H9 (cell line): ENCODE measurements at regions not wholly inside any gene's neighbourhood (a gene's known extent, or its start where the extent isn't known, plus 50 kb on each side); places are given as distances from the start of the nearest gene placed in this dataset.

Source experiments
- DNase-seq: peaks from one replicate; pipeline ENCODE4 v3.0.0-alpha.2; 2017
- H2AFZ ChIP-seq: one replicate; pipeline ENCODE4 v1.6.1; 2013; ENCODE audit warnings: mild to moderate bottlenecking, low read length, control low read depth, moderate library complexity
- H2AK5ac ChIP-seq: 2 replicates; pipeline ENCODE4 v1.6.1; 2013; ENCODE audit warnings: low read length, control low read depth, mixed read lengths; ENCODE audit not compliant: insufficient read length
- H2BK120ac ChIP-seq: one replicate; pipeline ENCODE4 v1.6.1; 2013; ENCODE audit warnings: low read depth, mild to moderate bottlenecking, low read length, control low read depth, inconsistent platforms; ENCODE audit not compliant: poor library complexity, severe bottlenecking
- H2BK12ac ChIP-seq: 2 replicates; pipeline ENCODE4 v1.6.1; 2013; ENCODE audit warnings: low read length, control low read depth, mixed read lengths, low read depth; ENCODE audit not compliant: insufficient read length
- H2BK15ac ChIP-seq: 2 replicates; pipeline ENCODE4 v1.6.1; 2013; ENCODE audit warnings: low read depth, low read length, control low read depth
- H2BK20ac ChIP-seq: one replicate; pipeline ENCODE4 v1.6.1; 2013; ENCODE audit warnings: low read depth, mild to moderate bottlenecking, low read length, control low read depth, inconsistent platforms; ENCODE audit not compliant: poor library complexity, severe bottlenecking
- H2BK5ac ChIP-seq: 2 replicates; pipeline ENCODE4 v1.6.1; 2013; ENCODE audit warnings: low read length, control low read depth, mixed read lengths; ENCODE audit not compliant: insufficient read length
- H3K14ac ChIP-seq: 2 replicates; pipeline ENCODE4 v1.6.1; 2013; ENCODE audit warnings: low read length, control low read depth; ENCODE audit not compliant: insufficient read depth
- H3K18ac ChIP-seq: 2 replicates; pipeline ENCODE4 v1.6.1; 2013; ENCODE audit warnings: low read depth, mild to moderate bottlenecking, mixed read lengths, low read length, control low read depth; ENCODE audit not compliant: insufficient read length
- H3K23ac ChIP-seq: 2 replicates; pipeline ENCODE4 v1.6.1; 2013; ENCODE audit warnings: low read length, control low read depth, mixed read lengths, low read depth; ENCODE audit not compliant: insufficient read length
- H3K23me2 ChIP-seq: 2 replicates; pipeline ENCODE4 v1.6.1; 2013; ENCODE audit warnings: low read depth, mild to moderate bottlenecking, mixed read lengths, low read length, control low read depth; ENCODE audit not compliant: insufficient read length, poor library complexity, severe bottlenecking
- H3K27ac ChIP-seq: 2 replicates; pipeline ENCODE4 v1.5.1; 2013; ENCODE audit warnings: low read length, control low read depth, mixed read lengths, low read depth; ENCODE audit not compliant: insufficient read length
- H3K27me3 ChIP-seq: 2 replicates; pipeline ENCODE4 v1.6.1; 2013; ENCODE audit warnings: low read length, control low read depth, inconsistent platforms; ENCODE audit not compliant: insufficient read depth
- H3K4ac ChIP-seq: 2 replicates; pipeline ENCODE4 v1.6.1; 2013; ENCODE audit warnings: low read depth, mild to moderate bottlenecking, control low read depth, inconsistent platforms, low read length, moderate library complexity
- H3K4me1 ChIP-seq: 2 replicates; pipeline ENCODE4 v1.6.1; 2013; ENCODE audit warnings: low read length, control low read depth, inconsistent platforms; ENCODE audit not compliant: insufficient read depth
- H3K4me2 ChIP-seq: 2 replicates; pipeline ENCODE4 v1.6.1; 2013; ENCODE audit warnings: low read length, control low read depth, mixed read lengths; ENCODE audit not compliant: insufficient read length, insufficient read depth
- H3K56ac ChIP-seq: 2 replicates; pipeline ENCODE4 v1.6.1; 2013; ENCODE audit warnings: low read depth, mild to moderate bottlenecking, mixed read lengths, low read length, control low read depth; ENCODE audit not compliant: insufficient read length
- H3K79me1 ChIP-seq: 2 replicates; pipeline ENCODE4 v1.6.1; 2013; ENCODE audit warnings: low read depth, mild to moderate bottlenecking, moderate library complexity, low read length, control low read depth, inconsistent platforms; ENCODE audit not compliant: insufficient read depth, poor library complexity, severe bottlenecking
- H3K79me2 ChIP-seq: 2 replicates; pipeline ENCODE4 v1.6.1; 2013; ENCODE audit warnings: low read length, control low read depth, inconsistent platforms; ENCODE audit not compliant: insufficient read depth
- H3K9ac ChIP-seq: 2 replicates; pipeline ENCODE4 v1.6.1; 2013; ENCODE audit warnings: low read length, control low read depth, mixed read lengths; ENCODE audit not compliant: insufficient read length; ENCODE audit errors: extremely low read depth
- H3K9me3 ChIP-seq: one replicate; pipeline ENCODE4 v1.6.1; 2013; ENCODE audit warnings: low read depth, low read length, inconsistent platforms; ENCODE audit not compliant: control insufficient read depth
- H3T11ph ChIP-seq: one replicate; pipeline ENCODE4 v1.6.1; 2013; ENCODE audit warnings: mild to moderate bottlenecking, low read length, control low read depth, inconsistent platforms
- H4K20me1 ChIP-seq: one replicate; pipeline ENCODE4 v1.6.1; 2013; ENCODE audit not compliant: control insufficient read depth, insufficient read length, insufficient read depth
- H4K5ac ChIP-seq: 2 replicates; pipeline ENCODE4 v1.6.1; 2013; ENCODE audit warnings: low read depth, mild to moderate bottlenecking, mixed read lengths, low read length, control low read depth; ENCODE audit not compliant: insufficient read length
- H4K8ac ChIP-seq: replicated peaks from 2 replicates; pipeline ENCODE4 v1.6.1; 2013; ENCODE audit warnings: low read length, control low read depth, mixed read lengths, low read depth; ENCODE audit not compliant: insufficient read length
- H4K91ac ChIP-seq: 2 replicates; pipeline ENCODE4 v1.6.1; 2013; ENCODE audit warnings: low read depth, mild to moderate bottlenecking, moderate library complexity, mixed read lengths, low read length, control low read depth; ENCODE audit not compliant: insufficient read length
- H3K27ac Mint-ChIP-seq, 3 experiments: 2 replicates in 2 of 3; 3 replicates in 1 of 3; pipeline ENCODE4 v1.8.0; 2020 to 2021; ENCODE audit warnings: mixed read lengths in 3 of 3, mild to moderate bottlenecking in 1 of 3, moderate library complexity in 1 of 3
- H3K27me3 Mint-ChIP-seq: 2 replicates; pipeline ENCODE4 v1.8.0; 2021; ENCODE audit warnings: low read depth, mild to moderate bottlenecking, moderate library complexity, mixed read lengths
- H3K36me3 Mint-ChIP-seq, 3 experiments: 2 replicates in 2 of 3; 3 replicates in 1 of 3; pipeline ENCODE4 v1.8.0; 2020 to 2021; ENCODE audit warnings: low read depth in 3 of 3, mixed read lengths in 3 of 3; ENCODE audit not compliant: insufficient read depth in 1 of 3
- H3K4me1 Mint-ChIP-seq, 2 experiments: 2 replicates each; pipeline ENCODE4 v1.8.0; 2020; ENCODE audit warnings: mixed read lengths in 2 of 2
- H3K4me3 Mint-ChIP-seq, 2 experiments: 2 replicates in 1 of 2; 3 replicates in 1 of 2; pipeline ENCODE4 v1.8.0; 2020 to 2021; ENCODE audit warnings: mild to moderate bottlenecking in 2 of 2, mixed read lengths in 2 of 2, moderate library complexity in 1 of 2
- H3K9me3 Mint-ChIP-seq, 2 experiments: 2 replicates in 1 of 2; 3 replicates in 1 of 2; pipeline ENCODE4 v1.8.0; 2020; ENCODE audit warnings: mild to moderate bottlenecking in 2 of 2, mixed read lengths in 2 of 2, moderate library complexity in 1 of 2
- CTCF ChIP-seq: fragments of 200-600 bp; sonication (generic); conservative IDR thresholded peaks from 3 replicates; pipeline ENCODE4 v1.8.0; 2021; ENCODE audit warnings: antibody characterized with exemption, mild to moderate bottlenecking
- WGBS: extraction: QIAGEN DNeasy Blood & Tissue Kit; methylation state at CpG from one replicate; pipeline ENCODE4 v1.1.7; 2013; ENCODE audit warnings: missing lambda C conversion rate, low lambda C conversion rate, mixed read lengths; ENCODE audit not compliant: insufficient read length; ENCODE audit errors: extremely low coverage; 5-methylcytosine and 5-hydroxymethylcytosine counted together

GRCh38 chr22:34855471-34855870 lies 210.5 kb upstream of the ISX start:
- no CpG with 5 or more reads among the region's 5 CpGs for whole genome bisulfite sequencing
- no peaks in the 10 kb centered on the region for H4K20me1 ChIP-seq
- no peak for TF ChIP-seq CTCF
- no peak overlapping the region for H2BK15ac ChIP-seq
- H4K8ac ChIP-seq, result no peak overlapping the region
- peak overlapping the region; percentile 49; the same call in 1 of the 2 replicates for H3K14ac ChIP-seq
- H2AK5ac ChIP-seq, result no peak overlapping the region
- no peaks in the 10 kb centered on the region for H3K79me2 ChIP-seq
- no peak overlapping the region for H2AFZ ChIP-seq
- Mint-ChIP-seq H3K4me1 (peaks cover 18 to 20% of the 10 kb centered on the region in 2 experiments), H3K27me3 (peaks cover 2% of the 10 kb centered on the region), H3K27ac (no peak overlapping the region), H3K36me3 (no peaks in the 10 kb centered on the region), H3K4me3 (no peak overlapping the region), H3K9me3 (peaks cover 3% of the 10 kb centered on the region in 2 experiments; a peak in 4 of 5 replicates)
- H3K4me1 ChIP-seq, result no peaks in the 10 kb centered on the region; the same call in 1 of the 2 replicates
- no peak for DNase-seq
- no peak overlapping the region for H3K23ac ChIP-seq
- H2BK12ac ChIP-seq, result no peak overlapping the region
- no peak overlapping the region for H3K18ac ChIP-seq
- H3K23me2 ChIP-seq, result no peaks in the 10 kb centered on the region
- H3K4ac ChIP-seq, result no peak overlapping the region
- no peak overlapping the region for H2BK120ac ChIP-seq
- H3K9ac ChIP-seq, result no peak overlapping the region
- no peak overlapping the region for H3K4me2 ChIP-seq
- no peak overlapping the region for H3K56ac ChIP-seq
- H4K5ac ChIP-seq, result no peak overlapping the region
- H3K27me3 ChIP-seq, result no peaks in the 10 kb centered on the region
- H4K91ac ChIP-seq, result no peak overlapping the region
- H3T11ph ChIP-seq, result no peak overlapping the region
- H3K9me3 ChIP-seq, result no peaks in the 10 kb centered on the region
- H2BK20ac ChIP-seq, result no peak overlapping the region
- no peaks in the 10 kb centered on the region for H3K79me1 ChIP-seq
- H3K27ac ChIP-seq, result no peak overlapping the region
- H2BK5ac ChIP-seq, result no peak overlapping the region
